ENCODE measurements at regions not wholly inside any gene's neighbourhood (a gene's known extent, or its start where the extent isn't known, plus 50 kb on each side); places are given as distances from the start of the nearest gene placed in this dataset.
"Not testable (repeated sequence)": the region's sequence is repeated elsewhere in the genome, so short reads cannot be mapped to it uniquely, and the experiment has no call there.

GRCh38 chr16:64361753-64362152 lies 760.1 kb downstream of the CDH11 start:
- no peak for ATAC-seq (ENCODE audit: low FRiP score)
- TF ChIP-seq CTCF (IDR thresholded peaks at IDR 0.05) = no peak

GRCh38 chr16:64358291-64358690 lies 763.6 kb downstream of the CDH11 start:
- DNase-seq (ENCODE audit: low spot score) = no peak
- TF ChIP-seq CTCF (IDR thresholded peaks at IDR 0.05) = no peak
- no peak for ATAC-seq (ENCODE audit: low FRiP score)

More at GRCh38 chr16:64361753-64362152, 760.1 kb downstream of the CDH11 start:
- no peak for DNase-seq (ENCODE audit: low spot score)

- DNase-seq (ENCODE audit: low spot score) (no peak), ATAC-seq (ENCODE audit: low FRiP score) (peak; percentile 85)
- no peak for TF ChIP-seq CTCF (IDR thresholded peaks at IDR 0.05)
Observed at GRCh38 chr16:64356267-64356666, 765.6 kb downstream of the CDH11 start.

- no peak for DNase-seq (ENCODE audit: low spot score)
- TF ChIP-seq CTCF (IDR thresholded peaks at IDR 0.05) = no peak
- ATAC-seq (ENCODE audit: low FRiP score) = no peak
Observed at GRCh38 chr16:64352246-64352645, 769.6 kb downstream of the CDH11 start.

GRCh38 chr16:64351121-64351520 lies 770.7 kb downstream of the CDH11 start:
- DNase-seq (ENCODE audit: low spot score) (no peak), ATAC-seq (ENCODE audit: low FRiP score) (no peak)
- no peak for TF ChIP-seq CTCF (IDR thresholded peaks at IDR 0.05)

- no peak for TF ChIP-seq CTCF (IDR thresholded peaks at IDR 0.05)
- DNase-seq (ENCODE audit: low spot score) = no peak
- ATAC-seq (ENCODE audit: low FRiP score) = no peak
Observed at GRCh38 chr16:64346080-64346479, 775.8 kb downstream of the CDH11 start.

- ATAC-seq (ENCODE audit: low FRiP score) (no peak), DNase-seq (ENCODE audit: low spot score) (no peak)
- TF ChIP-seq CTCF (IDR thresholded peaks at IDR 0.05) = no peak
Observed at GRCh38 chr16:64345142-64345541, 776.7 kb downstream of the CDH11 start.

- not testable (repeated sequence) for DNase-seq (ENCODE audit: low spot score)
Observed at GRCh38 chr16:64343820-64344443, 777.9 kb downstream of the CDH11 start.

More at GRCh38 chr16:64343820-64344443, 777.9 kb downstream of the CDH11 start:
- ATAC-seq (ENCODE audit: low FRiP score) = not testable (repeated sequence)

All from omental fat pad (tissue), 3 donors.